ENCODE measurements at regions not wholly inside any gene's neighbourhood (a gene's known extent, or its start where the extent isn't known, plus 50 kb on each side); places are given as distances from the start of the nearest gene placed in this dataset.

DNA sequence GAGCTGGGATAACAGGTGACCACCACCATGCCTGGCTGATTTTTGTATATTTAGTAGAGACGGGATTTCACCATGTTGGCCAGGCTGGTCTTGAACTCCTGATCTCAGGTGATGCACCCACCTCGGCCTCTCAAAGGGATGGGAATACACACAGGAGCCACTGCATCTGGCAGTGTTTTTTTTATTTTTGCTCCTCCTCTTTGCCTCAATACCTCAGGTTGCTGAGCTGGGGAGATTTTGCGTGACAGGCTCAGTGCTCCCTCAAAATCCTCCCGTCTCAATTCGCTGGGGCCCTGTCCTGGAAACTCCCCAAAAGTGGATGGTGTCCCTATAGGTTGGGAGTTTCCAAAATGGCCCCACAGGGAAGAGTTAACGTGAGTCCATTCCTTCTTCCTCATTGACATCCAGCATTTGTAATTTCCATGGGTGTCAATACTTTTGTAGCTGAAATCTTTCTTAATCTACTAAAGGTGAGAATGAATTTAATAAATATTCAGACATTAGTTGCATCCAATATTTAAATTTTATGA, 71.8 kb downstream of the GGTLC2 start:
- TF ChIP-seq, protein P1, sequence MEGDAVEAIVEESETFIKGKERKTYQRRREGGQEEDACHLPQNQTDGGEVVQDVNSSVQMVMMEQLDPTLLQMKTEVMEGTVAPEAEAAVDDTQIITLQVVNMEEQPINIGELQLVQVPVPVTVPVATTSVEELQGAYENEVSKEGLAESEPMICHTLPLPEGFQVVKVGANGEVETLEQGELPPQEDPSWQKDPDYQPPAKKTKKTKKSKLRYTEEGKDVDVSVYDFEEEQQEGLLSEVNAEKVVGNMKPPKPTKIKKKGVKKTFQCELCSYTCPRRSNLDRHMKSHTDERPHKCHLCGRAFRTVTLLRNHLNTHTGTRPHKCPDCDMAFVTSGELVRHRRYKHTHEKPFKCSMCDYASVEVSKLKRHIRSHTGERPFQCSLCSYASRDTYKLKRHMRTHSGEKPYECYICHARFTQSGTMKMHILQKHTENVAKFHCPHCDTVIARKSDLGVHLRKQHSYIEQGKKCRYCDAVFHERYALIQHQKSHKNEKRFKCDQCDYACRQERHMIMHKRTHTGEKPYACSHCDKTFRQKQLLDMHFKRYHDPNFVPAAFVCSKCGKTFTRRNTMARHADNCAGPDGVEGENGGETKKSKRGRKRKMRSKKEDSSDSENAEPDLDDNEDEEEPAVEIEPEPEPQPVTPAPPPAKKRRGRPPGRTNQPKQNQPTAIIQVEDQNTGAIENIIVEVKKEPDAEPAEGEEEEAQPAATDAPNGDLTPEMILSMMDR (IDR thresholded peaks at IDR 0.05; ENCODE audit: poor library complexity, severe bottlenecking) = no peak
- TF ChIP-seq POLR2AphosphoS5 (IDR thresholded peaks at IDR 0.05) = no peak
- no peak for TF ChIP-seq MXI1 (conservative IDR thresholded peaks at IDR 0.05; ENCODE audit: poor library complexity, severe bottlenecking)
- no peak for TF ChIP-seq TAF1 (IDR thresholded peaks at IDR 0.05; ENCODE audit: low read depth)
- TF ChIP-seq, protein P2, sequence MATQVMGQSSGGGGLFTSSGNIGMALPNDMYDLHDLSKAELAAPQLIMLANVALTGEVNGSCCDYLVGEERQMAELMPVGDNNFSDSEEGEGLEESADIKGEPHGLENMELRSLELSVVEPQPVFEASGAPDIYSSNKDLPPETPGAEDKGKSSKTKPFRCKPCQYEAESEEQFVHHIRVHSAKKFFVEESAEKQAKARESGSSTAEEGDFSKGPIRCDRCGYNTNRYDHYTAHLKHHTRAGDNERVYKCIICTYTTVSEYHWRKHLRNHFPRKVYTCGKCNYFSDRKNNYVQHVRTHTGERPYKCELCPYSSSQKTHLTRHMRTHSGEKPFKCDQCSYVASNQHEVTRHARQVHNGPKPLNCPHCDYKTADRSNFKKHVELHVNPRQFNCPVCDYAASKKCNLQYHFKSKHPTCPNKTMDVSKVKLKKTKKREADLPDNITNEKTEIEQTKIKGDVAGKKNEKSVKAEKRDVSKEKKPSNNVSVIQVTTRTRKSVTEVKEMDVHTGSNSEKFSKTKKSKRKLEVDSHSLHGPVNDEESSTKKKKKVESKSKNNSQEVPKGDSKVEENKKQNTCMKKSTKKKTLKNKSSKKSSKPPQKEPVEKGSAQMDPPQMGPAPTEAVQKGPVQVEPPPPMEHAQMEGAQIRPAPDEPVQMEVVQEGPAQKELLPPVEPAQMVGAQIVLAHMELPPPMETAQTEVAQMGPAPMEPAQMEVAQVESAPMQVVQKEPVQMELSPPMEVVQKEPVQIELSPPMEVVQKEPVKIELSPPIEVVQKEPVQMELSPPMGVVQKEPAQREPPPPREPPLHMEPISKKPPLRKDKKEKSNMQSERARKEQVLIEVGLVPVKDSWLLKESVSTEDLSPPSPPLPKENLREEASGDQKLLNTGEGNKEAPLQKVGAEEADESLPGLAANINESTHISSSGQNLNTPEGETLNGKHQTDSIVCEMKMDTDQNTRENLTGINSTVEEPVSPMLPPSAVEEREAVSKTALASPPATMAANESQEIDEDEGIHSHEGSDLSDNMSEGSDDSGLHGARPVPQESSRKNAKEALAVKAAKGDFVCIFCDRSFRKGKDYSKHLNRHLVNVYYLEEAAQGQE (IDR thresholded peaks at IDR 0.05; ENCODE audit: borderline replicate concordance) = no peak
- no peak for TF ChIP-seq SMC3 (conservative IDR thresholded peaks at IDR 0.05; ENCODE audit: poor library complexity)
- TF ChIP-seq EP300 (conservative IDR thresholded peaks at IDR 0.05; ENCODE audit: poor library complexity, severe bottlenecking) = no peak
- no peak for TF ChIP-seq EZH2 (IDR thresholded peaks at IDR 0.05; ENCODE audit: borderline replicate concordance, insufficient read depth, low read length, poor library complexity, severe bottlenecking)
- no peak for TF ChIP-seq RAD21 (conservative IDR thresholded peaks at IDR 0.05)

Data from neural cell (in vitro differentiated cells).